LHCN-M2 (cell line): ENCODE measurements at regions not wholly inside any gene's neighbourhood (a gene's known extent, or its start where the extent isn't known, plus 50 kb on each side); places are given as distances from the start of the nearest gene placed in this dataset.
"Not testable (repeated sequence)": the region's sequence is repeated elsewhere in the genome, so short reads cannot be mapped to it uniquely, and the experiment has no call there.

Experiments used
- DNase-seq: peaks from one replicate; pipeline ENCODE4 v3.0.0-alpha.2; 2012; ENCODE audit warnings: low read depth

- DNase-seq = no peak
Measured at GRCh38 chr17:68097161-68097805, 61.7 kb downstream of the KPNA2 start.

- DNase-seq = not testable (repeated sequence)
Measured at GRCh38 chr17:68099341-68099753, 63.8 kb downstream of the KPNA2 start.

GRCh38 chr17:68100000-68100641 lies 64.6 kb downstream of the KPNA2 start:
- no peak for DNase-seq

- peak; percentile 80 for DNase-seq
Measured at GRCh38 chr17:68101075-68101986, 65.8 kb downstream of the KPNA2 start.

- no peak for DNase-seq
Measured at GRCh38 chr17:68101987-68102314, 66.4 kb downstream of the KPNA2 start.

- DNase-seq = no peak
Measured at GRCh38 chr17:68102318-68102758, 66.8 kb downstream of the KPNA2 start.

- no peak for DNase-seq
Measured at GRCh38 chr17:68103148-68103547, 67.6 kb downstream of the KPNA2 start.

GRCh38 chr17:68106085-68106484 lies 70.5 kb downstream of the KPNA2 start:
- no peak for DNase-seq

- DNase-seq = no peak
Measured at GRCh38 chr17:68107373-68107772, 71.8 kb downstream of the KPNA2 start.

- no peak for DNase-seq
Measured at GRCh38 chr17:68108313-68109000, 72.9 kb downstream of the KPNA2 start.

- not testable (repeated sequence) for DNase-seq
Measured at GRCh38 chr17:68109404-68109803, 73.9 kb downstream of the KPNA2 start.

- DNase-seq = not testable (repeated sequence)
Measured at GRCh38 chr17:68116211-68116610, 80.7 kb downstream of the KPNA2 start.

GRCh38 chr17:68122587-68122986 lies 87.1 kb downstream of the KPNA2 start:
- no peak for DNase-seq

- no peak for DNase-seq
Measured at GRCh38 chr17:68125111-68125870, 89.8 kb downstream of the KPNA2 start.

- no peak for DNase-seq
Measured at GRCh38 chr17:68127914-68128313, 92.4 kb downstream of the KPNA2 start.

GRCh38 chr17:68131456-68131855 lies 95.9 kb downstream of the KPNA2 start:
- DNase-seq = no peak

GRCh38 chr17:68133346-68134045 lies 98.0 kb downstream of the KPNA2 start:
- DNase-seq = no peak

GRCh38 chr17:68134046-68134637 lies 98.6 kb downstream of the KPNA2 start:
- DNase-seq = no peak

GRCh38 chr17:68134731-68135130 lies 99.2 kb downstream of the KPNA2 start:
- no peak for DNase-seq
